ENCODE measurements at regions not wholly inside any gene's neighbourhood (a gene's known extent, or its start where the extent isn't known, plus 50 kb on each side); places are given as distances from the start of the nearest gene placed in this dataset.

DNA sequence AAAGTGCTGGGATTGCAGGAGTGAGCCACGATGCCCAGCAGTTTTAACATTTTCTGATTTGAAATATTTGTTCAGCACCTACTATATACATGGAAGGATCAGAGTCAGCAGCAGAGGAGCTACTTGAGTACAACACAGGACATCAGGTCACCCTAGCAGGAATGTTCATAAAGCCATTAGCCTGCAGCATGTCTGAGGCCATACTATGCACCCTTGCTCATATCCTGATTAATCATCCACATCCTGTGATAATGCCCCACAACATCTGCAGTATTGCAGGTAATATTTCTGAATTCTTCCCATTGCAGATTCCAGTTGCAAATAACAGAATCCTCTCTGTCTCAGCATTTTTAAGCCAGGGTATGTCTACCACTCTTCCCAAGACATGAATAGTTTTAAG is 135.5 kb upstream of the PRNP start:
- no peak overlapping the region for H3K4me3 ChIP-seq (ENCODE audit: low read depth, low read length)
- no peak for DNase-seq (ENCODE audit: low read depth)
- TF ChIP-seq, protein P1, sequence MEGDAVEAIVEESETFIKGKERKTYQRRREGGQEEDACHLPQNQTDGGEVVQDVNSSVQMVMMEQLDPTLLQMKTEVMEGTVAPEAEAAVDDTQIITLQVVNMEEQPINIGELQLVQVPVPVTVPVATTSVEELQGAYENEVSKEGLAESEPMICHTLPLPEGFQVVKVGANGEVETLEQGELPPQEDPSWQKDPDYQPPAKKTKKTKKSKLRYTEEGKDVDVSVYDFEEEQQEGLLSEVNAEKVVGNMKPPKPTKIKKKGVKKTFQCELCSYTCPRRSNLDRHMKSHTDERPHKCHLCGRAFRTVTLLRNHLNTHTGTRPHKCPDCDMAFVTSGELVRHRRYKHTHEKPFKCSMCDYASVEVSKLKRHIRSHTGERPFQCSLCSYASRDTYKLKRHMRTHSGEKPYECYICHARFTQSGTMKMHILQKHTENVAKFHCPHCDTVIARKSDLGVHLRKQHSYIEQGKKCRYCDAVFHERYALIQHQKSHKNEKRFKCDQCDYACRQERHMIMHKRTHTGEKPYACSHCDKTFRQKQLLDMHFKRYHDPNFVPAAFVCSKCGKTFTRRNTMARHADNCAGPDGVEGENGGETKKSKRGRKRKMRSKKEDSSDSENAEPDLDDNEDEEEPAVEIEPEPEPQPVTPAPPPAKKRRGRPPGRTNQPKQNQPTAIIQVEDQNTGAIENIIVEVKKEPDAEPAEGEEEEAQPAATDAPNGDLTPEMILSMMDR (IDR thresholded peaks at IDR 0.05; ENCODE audit: low read depth, low read length, missing control alignments) = no peak

DNA sequence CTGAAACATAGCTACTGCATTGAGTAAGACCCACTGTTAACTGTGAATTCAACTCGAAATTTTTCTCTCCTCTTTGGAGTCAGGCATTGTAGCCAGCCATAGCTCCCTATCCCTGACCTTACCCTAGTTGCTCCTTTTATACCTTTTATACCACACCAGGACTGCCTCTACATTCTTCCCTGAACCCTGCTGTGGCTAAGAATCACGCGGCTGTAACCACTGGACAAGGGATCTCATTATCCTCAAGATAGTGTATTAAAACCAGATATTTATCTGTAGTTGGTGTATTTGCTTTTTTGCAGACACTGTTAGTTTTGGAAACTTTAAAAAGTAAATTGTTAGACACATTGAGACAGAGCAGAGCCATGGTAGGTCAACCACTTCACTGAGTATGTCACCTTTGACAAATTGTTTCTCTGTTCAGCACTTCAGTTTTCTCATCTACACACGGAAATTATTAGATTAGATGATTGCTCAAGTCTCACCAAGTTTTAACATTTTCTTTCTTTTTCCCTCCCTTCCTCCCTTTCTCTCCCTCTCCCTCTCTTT is 136.5 kb upstream of the PRNP start:
- TF ChIP-seq, protein P1 (IDR thresholded peaks at IDR 0.05; ENCODE audit: low read depth, low read length, missing control alignments) = no peak
- no peak overlapping the region for H3K4me3 ChIP-seq (ENCODE audit: low read depth, low read length)
- no peak for DNase-seq (ENCODE audit: low read depth)

DNA sequence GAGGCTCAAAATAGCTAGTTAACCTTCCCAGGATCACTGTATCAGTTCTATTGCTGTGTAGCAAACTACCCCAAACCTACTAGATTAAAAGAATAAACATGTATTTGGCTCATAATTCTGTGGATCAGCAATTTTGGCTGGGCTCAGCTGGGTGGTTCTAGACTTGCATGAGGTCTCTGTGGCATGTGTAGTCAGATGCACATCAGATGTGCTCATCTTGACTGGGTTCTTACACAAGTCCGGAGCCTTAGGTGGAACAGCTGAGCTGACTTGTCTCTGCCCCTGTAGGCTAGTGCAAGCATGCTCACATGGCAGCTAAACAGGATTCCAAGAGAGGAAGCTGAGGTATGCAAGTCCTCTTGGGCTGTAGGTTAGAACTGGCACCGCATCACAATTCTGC is 137.7 kb upstream of the PRNP start:
- DNase-seq (ENCODE audit: low read depth) = no peak
- TF ChIP-seq, protein P1 (IDR thresholded peaks at IDR 0.05; ENCODE audit: low read depth, low read length, missing control alignments) = no peak
- no peak overlapping the region for H3K4me3 ChIP-seq (ENCODE audit: low read depth, low read length)

DNA sequence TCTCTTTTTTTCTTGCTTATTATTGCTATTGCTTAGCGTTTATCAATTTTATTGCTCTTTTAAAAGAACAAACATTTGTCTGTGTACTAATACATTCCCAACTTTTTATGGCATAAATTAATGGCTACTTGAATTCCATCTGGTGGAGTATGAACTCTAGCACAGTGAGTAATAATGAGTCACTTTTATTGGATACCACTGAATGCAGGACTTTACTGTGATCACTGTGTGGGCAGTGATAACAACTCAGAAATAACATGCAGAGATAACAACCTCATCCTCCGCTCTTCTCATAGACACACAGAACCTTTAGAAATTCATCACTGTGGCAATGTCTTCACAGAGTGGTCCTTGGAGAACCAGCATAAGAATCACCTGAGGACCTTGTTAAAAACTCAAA is 139.5 kb upstream of the PRNP start:
- TF ChIP-seq, protein P1 (IDR thresholded peaks at IDR 0.05; ENCODE audit: low read depth, low read length, missing control alignments) = no peak
- DNase-seq (ENCODE audit: low read depth) = no peak
- H3K4me3 ChIP-seq (ENCODE audit: low read depth, low read length) = no peak overlapping the region

DNA sequence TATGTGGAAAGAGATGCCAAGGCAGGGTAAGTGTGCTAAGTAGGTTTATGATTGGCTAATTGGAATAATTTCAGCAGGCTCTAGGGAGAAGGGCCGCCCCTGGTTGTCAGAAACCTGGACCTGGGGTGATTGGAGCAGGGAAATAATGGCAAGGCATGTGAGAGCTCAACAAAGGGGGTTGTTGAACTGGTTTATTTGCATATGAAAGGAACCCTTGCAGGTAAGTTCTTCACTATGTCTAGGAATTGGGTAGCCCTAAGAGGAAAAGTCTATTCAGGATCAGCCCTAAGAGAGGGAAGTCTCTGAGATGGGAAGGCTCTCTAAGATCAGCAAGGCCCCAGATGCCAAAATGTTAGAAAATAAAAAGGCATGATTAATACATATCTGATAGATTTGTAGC is 139.9 kb upstream of the PRNP start:
- no peak for DNase-seq (ENCODE audit: low read depth)
- TF ChIP-seq, protein P1 (IDR thresholded peaks at IDR 0.05; ENCODE audit: low read depth, low read length, missing control alignments) = no peak
- H3K4me3 ChIP-seq (ENCODE audit: low read depth, low read length) = no peak overlapping the region

DNA sequence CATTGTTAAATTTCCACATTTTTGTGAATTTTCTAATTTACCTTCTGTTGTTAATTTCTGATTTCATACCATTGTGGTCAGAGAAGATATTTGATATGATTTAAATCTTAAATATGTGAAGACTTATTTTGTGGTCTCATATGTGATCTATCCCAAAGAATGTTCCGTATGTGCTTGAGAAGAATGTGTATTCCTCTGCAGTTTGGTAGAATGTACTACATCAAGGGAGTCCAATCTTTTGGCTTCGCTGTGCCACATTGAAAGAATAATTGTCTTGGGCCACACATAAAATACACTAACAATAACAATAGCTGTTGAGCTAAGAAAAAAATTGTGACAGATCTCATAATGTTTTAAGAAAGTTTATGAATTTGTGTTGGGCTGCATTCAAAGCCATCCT is 140.7 kb upstream of the PRNP start:
- no peak for DNase-seq (ENCODE audit: low read depth)
- TF ChIP-seq, protein P1 (IDR thresholded peaks at IDR 0.05; ENCODE audit: low read depth, low read length, missing control alignments) = no peak

DNA sequence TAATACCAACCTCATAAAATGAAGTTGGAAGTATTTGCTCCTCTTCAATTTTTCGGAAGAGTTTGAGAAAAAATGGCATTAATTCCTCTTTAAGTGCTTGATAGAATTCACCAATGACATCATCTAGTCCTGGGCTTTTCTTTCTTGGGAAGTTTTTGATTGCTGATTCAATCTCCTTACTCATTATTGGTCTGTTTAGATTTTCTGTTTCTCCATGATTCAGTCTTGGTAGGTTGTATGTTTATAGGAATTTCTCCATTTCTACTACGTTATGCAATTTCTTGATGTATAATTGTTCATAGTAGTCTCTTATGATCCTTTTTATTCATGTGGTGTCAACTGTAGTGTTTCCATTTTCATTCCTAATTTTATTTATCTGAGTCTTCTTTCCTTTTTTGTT is 141.5 kb upstream of the PRNP start:
- no peak for DNase-seq (ENCODE audit: low read depth)
- no peak overlapping the region for H3K4me3 ChIP-seq (ENCODE audit: low read depth, low read length)
- TF ChIP-seq, protein P1 (IDR thresholded peaks at IDR 0.05; ENCODE audit: low read depth, low read length, missing control alignments) = no peak

More for the DNA sequence above, 140.7 kb upstream of the PRNP start:
- no peak overlapping the region for H3K4me3 ChIP-seq (ENCODE audit: low read depth, low read length)
